HG03469 (cell line): ENCODE measurements at regions not wholly inside any gene's neighbourhood (a gene's known extent, or its start where the extent isn't known, plus 50 kb on each side); places are given as distances from the start of the nearest gene placed in this dataset.

Experiments
- ATAC-seq: cut with Tn5 transposase; IDR thresholded peaks from one replicate; pipeline ENCODE4 v1.9.1; 2021; ENCODE audit warnings: mild to moderate bottlenecking, moderate library complexity, moderate number of reproducible peaks; ENCODE audit not compliant: unreplicated experiment

DNA sequence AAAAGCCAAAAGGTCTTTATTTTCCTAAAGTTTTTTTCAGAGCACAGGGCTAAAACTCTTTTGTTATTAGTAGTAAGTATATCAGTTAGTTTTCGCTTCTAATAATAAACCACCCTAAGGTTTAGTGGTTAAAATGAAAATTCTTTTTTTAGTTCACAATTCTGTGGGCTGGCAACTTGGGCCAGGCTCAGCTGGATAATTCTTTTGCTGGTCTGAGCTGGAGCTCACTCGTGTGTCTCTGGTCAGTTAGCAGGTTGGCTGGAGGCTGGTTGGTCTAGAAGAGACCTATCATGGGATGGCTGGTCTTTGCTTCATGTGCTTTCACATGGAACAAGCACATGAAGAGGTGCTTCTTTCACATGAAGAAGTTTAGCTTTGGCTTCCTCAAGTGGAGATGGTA is 227.1 kb upstream of the LCORL start:
- ATAC-seq: no peak

DNA sequence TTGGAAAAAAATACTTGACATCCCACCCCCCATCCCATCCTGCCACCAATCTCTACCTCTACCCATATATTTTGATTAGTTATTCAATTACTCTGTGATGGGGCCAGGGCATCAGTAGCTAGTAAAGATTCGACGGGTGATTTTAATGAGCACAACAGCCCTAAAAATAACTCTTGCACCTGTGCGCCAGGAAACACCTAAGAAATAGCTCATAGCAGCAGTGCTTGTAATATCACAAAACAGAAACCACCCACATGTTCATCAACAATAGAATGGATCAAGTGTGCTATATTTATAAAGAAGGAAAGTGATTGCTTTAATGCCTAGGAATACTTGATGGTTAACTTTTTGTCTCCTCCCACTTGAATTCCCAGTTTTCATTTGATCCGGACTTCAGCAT is 225.6 kb upstream of the LCORL start:
- no peak for ATAC-seq

DNA sequence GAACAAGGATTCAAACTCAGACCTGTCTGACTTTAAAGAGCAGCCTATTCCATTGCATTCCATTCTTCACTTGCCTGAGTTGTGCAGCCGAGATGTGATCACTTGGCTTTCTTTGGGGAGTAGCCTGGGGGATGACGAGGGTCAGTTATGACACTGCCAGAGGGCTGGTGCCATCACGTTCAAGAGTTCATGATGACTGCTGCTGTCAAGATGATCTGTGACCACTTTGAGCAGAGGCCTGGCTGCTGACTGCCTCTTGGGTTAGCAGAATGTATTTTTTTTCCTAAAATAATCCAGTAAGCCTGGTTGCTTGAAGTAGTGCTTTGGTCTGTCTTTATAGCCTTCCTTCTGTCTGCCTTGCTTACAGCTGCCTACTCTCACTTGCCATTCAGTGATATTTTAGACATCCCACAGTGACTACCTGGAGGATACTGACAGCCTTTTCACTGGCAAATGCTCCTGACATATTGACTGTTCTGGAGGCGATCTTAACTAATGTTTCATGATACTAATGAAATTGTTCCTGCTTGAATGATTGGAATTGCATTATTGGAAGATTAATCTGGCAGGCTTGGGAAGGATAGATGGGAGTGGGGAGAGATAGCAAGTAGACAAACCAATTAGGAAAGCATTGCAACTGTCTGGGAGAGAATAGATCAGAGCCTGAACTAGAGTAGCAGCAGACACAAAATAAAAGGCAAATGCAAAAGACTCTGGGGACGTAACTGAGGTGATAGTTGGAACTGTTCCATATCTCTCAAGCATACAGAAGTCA is 221.6 kb upstream of the LCORL start:
- no peak for ATAC-seq

DNA sequence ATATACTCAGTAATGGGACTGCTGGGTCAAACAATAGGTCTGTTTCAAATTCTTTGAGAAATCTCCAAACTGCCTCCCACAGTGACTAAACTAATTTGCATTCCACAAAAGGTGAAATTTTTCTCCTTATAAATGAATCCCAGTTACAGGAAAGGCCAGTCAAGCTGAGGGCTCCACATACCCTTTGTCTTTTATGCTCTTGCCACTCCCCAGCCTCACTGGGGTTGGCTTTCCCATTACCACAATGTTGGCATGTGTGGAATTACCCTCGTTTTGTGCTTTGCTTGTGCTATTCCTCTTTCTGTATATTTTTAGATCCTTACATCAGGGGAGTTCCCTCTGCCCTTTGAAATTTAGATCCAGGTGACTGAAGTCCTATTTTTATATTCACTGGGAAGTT is 220.2 kb upstream of the LCORL start:
- no peak for ATAC-seq

DNA sequence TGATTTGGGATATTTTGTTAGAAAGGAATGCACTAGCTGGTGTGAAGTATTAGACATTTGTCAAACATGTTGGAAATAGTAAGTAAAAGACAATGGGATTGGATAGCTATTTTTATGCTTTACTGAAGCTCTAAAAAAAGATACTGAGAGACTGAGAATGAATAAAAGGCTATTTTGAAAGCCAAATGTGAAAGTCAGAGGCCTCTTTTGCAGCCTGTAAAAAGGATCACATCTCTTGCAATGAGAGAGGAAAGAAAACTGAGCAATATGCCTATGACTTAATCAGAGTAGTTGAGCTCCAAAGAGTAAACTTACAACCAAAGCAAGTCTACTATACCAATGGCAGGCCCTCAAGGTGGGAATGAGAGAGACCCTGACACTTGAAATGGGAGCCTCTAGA is 212.6 kb upstream of the LCORL start:
- no peak for ATAC-seq

DNA sequence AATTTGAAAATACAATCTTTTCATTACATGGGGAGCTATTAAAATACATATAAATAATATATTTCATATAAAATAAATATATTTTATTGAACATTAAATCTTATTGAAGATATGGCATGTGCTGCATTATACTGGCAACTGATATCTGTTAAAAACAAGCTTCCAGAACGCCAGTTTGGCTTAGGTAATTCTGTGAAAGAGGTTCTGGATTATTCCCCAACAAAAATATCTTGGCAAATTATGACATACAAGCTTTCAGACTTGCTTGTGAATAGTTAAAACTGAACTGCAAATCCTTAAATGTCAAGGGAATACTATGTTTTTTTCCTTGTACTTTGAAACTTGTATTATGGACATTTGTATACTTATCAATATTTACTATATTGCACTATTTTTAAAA is 210.2 kb upstream of the LCORL start:
- no peak for ATAC-seq

DNA sequence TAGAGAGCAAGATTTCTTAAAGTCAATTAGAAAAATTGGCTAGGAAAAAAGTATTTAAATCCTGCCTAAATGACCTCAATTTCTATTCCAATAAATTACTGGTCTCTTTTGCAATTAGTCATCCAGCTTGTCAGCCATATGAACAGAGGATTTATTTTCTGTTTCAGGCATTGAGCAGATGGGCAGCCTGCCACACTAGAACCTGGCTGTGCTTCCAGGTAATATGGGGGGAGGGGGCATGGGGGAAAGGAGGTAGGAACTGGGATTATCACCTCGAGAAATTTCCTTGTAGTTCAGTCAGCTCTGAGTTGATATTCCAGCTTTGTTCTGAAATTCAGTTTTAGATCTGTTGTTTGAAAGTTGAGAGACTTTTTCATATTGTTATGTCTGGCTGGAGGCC is 206.3 kb upstream of the LCORL start:
- ATAC-seq: no peak

DNA sequence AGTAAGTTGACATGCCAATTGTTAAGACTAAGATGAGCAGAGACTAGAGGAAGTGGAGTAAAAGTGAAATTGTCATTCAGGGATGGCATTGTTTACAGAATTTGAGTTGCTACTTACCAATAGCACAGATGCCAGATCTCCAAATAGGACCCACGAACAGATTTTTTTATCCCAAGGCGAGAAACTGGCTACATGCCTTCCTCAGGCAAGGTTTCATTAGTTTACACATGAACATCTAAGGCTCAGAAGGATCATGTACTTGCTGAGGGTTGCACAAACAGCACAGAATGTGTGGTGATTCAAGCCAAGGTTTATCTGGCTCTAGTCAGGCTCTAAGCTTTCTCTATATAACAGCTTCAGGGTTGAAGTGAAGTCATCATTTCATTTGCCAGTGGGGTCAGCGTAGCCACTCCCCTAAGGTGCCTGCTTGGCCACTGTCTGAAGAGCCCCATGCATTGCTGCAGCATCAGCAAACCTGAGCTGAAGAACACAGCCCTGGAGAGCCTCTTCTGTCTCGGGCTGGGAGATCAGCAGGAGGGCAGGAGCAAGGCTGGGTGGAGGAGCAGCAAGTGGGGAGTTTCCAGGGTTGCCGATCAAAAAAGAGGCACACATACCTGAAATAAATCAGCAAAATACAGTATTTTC is 193.0 kb upstream of the LCORL start:
- ATAC-seq: no peak

DNA sequence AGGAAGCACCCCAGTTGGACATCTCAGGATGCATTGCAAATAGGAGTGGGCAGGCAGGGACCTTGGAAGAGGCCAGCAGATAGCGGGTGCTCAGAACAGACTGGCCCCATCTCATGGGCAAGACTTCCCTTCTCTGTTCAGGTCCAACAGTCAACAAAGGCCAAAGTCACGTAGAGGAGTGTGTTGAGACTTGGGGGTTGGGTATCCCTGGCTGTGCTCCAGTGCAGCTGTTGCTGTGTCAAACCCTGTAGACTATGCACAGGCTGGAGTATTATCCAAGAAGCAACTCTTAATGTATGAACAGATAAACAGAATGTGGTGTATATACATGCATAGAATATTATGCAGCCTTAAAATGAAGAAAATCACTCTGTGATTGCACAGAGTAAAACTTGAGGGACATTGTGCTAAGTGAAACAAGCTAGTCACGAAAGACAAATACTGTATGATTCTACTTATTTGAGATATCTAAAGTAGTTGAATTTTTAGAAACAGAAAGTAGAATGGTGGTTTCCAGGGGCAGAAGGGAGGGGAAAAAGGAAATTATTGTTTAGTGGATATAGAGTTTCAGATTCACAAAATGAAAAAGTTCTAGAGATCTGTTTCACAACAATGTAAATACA is 192.1 kb upstream of the LCORL start:
- ATAC-seq: no peak

DNA sequence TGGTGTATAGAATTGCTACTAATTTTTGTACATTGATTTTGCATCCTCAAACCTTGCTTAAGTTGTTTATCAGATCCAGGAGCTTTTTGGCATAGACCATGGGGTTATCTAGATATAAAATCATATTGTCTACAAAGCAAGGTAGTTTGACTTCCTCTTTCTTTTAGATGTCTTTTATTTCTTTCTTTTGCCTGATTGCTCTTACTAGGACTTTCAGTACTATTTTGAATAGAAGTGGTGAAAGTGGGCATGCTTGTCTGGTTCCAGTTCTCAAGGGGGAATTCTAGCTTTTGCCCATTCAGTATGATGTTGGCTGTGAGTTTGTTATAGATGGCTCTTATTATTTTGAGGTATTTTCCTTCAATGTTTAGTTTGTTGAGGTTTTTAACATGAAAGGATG is 187.9 kb upstream of the LCORL start:
- peak; percentile 81 for ATAC-seq

DNA sequence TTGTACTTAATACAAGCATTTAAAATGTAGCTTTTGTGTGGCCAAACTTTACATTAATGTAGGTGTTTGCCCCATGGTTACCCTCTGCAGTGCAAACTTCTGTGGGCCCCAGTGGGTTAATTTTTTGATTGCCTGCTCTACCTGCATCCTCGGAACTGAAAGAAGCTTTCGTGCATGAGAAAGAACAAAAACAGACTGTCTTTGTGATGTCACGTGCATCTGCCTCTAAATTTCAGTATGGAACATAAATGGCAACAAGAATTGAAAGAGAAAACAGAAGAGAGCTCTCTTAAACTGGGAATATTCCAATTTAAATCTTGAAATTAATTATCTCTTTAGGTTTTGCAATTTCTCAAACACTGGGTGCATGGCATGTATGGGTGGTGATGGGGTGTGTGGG is 182.4 kb upstream of the LCORL start:
- ATAC-seq: no peak

DNA sequence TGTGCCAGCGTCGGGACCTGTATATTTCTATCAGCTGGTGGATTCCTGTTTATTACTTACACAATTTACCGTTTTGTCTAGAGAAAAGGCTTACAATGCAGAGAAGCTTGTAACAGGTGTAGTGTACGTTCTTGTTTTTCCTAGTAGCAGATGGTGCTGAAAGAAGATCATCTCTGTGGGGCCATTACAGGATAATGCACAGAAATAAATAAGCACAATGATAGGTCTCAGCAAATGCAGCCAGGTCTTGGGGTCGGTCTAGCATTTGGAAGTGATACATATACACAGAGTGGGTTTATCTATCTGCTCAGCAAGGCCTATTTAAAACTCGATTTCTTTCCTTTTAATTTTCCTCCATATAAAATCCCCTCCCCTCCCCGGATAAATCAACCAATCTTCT is 180.9 kb upstream of the LCORL start:
- ATAC-seq: no peak

DNA sequence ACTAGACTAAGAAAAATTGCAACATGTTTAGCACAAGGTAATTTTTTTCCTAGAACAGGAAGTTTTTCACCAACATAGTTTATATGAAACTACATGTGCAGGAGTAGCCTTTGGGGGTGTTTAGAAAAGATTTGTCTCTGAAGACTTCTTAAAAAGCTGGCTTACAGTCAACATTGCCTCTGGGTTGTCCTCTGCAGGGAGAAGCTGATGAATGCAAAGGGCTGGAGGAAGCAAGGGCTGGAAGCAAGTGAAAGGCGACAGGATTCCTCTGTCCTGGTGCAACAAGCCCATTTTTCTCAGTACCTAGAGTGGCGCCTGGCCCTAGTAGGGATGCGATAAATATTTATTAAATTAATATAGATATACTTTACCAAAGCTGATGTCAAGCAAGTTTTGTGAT is 180.3 kb upstream of the LCORL start:
- no peak for ATAC-seq

DNA sequence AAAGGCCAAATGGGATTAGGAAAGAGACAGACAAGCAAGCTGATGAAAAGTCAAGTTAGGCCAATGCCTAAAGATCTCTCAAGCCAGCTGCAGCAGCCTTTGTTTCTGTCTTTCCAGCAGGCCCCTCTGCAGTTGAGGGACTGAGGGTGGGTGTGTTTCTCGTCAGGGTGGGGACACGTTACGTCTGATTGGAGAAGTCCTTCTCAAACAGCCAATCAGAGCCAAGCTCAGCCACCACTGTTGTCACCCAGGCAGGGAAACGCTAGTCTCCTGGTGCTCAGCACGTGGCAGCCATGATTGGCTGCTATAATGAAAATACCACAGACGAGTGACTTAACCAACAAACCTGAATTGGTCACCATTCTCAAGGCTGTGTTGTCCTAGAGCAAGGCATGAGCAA is 177.1 kb upstream of the LCORL start:
- ATAC-seq: no peak

DNA sequence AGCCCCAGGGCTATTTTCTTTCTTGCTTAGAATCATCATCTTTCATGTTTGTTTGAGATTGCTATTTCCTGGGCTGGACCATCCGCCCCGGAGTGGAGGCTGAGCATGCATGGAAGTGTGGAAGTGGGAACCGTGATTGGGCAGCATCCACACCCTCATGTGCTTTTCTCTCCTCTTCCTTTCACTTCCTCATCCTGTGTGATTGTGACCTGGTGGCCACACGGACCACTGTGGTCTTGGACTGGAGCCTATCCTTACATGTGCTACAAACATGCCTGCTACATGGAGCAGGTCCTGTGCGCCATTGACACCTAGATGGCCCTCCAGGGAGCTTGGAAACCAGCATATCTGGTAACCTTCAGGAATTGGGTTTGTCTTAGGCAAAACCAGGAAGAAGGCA is 175.9 kb upstream of the LCORL start:
- no peak for ATAC-seq

DNA sequence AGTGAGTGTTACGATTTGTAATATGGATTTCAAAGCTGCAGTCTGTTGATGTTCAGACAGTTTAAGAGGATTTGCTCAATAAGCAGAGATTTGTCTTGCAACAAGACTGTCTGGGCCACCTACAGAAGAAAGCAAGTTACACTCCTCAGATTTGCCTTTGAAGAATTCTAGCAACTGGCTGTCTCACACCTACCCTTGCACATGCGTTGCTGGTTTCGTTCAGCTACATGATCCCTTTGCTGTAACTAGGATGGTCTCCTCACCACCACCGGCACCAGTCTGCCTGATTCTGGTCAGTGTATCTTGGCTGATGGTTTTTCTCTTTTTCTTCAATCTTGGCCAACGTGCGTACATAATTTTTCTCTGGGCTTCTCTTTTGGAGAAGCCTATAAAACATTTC is 172.7 kb upstream of the LCORL start:
- ATAC-seq: no peak

DNA sequence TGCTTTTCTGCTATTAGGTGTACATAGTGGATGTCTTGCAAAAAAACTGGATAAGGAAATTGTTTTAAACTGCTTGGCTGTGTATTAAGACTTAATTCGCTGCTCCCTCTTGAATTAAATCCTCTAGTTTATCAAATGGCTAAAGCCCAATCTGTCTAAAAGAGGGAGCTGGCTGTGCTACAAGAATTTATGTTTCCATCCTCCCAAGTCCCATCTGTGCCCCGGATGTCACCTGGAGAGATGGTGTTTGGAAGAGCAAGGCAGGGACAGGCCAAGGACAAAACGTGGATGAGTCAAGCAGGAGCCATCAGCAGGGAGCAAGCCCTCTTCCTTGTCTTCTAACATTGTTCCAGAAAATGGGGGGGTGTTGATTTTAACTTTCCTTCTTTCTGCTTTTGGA is 171.3 kb upstream of the LCORL start:
- ATAC-seq: no peak

DNA sequence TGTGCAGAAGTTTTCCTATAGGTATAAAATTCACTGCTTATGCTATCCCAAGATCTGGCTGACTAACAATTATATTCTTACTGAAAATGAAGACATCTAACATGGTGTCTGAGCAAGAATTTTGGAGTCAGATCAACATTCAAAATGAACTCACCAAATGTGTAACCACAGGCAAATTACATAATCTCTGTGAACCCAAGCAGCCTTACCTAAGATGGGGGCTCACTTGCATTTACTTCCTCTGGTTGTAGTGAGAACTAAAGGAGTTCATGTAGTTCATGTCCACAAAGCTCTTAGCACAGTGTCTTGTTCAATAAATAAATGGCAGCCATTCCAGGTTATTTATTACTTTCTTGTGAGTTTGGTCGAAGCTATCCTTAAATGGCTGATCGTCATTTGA is 163.9 kb upstream of the LCORL start:
- no peak for ATAC-seq

DNA sequence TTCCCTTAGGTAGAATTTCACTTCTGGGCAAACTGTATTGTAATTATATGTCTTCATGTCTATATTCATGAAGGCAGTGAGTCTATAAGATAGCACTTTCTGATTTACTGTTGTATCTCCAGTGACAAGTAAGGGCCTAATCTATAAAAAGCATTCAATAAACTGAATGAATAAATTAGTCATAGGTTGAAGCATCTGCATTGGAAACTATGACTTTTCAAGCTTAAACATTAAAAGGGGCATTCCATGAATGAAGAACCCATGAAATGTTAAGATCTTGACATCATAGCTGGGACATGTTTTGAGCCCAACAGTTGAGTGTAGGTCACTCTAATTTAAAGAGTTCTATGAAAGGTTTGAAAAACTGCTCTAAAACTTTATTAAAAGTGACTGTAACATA is 159.3 kb upstream of the LCORL start:
- no peak for ATAC-seq

DNA sequence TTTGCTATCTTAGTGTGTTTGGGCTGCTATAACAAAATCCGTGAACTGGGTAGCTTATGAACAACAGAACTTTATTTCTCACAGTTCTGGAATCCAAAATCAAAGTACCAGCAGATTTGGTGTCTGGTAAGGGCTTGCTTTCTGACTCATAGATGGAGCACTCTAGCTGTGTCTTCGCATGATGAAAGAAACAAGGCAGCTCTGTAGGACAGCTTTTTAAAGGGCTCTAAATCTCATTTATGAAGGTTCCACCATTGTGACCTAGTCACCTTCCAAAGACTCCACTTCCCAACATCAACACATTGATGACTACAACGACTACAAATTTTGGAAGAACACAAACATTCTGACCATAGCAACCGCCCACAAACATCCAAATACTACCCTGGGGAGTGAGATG is 158.6 kb upstream of the LCORL start:
- no peak for ATAC-seq

DNA sequence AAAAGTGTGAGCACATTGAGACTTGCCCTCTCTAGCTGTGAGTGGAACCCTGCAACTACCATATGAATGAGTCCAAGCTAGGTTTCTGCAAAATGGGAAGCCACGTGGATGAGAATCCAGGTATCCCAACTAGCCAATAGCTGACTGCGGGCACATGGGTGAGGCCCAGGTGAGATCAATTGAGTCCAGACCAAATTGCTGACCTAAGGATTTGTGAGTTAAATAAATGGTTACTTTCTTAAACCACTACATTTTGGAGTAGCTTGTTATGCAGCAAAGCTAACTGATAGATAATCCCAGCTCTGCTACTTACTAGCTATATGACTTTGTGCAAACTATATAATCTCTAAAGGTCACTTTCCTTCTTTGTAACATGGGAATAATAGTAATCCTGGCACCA is 150.3 kb upstream of the LCORL start:
- no peak for ATAC-seq

DNA sequence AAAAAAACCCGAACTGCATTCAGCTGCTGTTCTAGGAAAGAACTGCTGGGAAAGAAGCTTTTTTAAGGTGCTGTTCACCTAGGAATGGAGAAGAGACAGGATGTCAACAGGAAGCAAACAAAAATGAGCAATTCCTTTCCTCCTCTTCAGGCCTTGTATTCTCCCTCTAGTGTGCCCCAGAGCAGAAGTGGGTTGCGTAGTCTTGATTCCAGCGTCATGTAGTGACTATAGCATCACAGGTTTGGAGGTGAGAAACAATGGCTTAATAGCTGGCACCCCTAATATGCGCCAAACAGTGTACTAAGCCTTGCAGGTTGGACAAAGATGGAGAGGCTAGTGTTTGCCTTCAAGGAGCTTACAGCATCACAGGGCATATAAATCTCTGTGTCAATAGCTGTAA is 146.3 kb upstream of the LCORL start:
- ATAC-seq: no peak
